SK-N-SH treated with all-trans-retinoic acid at 6 μM for 48 hours (cell line): ENCODE measurements at regions not wholly inside any gene's neighbourhood (a gene's known extent, or its start where the extent isn't known, plus 50 kb on each side); places are given as distances from the start of the nearest gene placed in this dataset.

Source experiments
- ATAC-seq: fragments of 200-7000 bp; cut with Tn5 transposase; 3 replicates; pipeline ENCODE4 v1.9.1; 2020; ENCODE audit warnings: mild to moderate bottlenecking, moderate library complexity
- ARNTL ChIP-seq: fragments of 450-650 bp; formaldehyde crosslinking; IDR thresholded peaks from 2 replicates; pipeline ENCODE4 v1.5.0; 2020; ENCODE audit warnings: low read depth, mild to moderate bottlenecking, moderate library complexity, borderline replicate concordance
- BACH2 ChIP-seq: fragments of 250-450 bp; sonication (Bioruptor Pico); IDR thresholded peaks from 2 replicates; pipeline ENCODE4 v1.9.0; 2021; ENCODE audit warnings: mild to moderate bottlenecking, borderline replicate concordance
- CSDC2 ChIP-seq: fragments of 250-450 bp; sonication (Bioruptor Pico); IDR thresholded peaks from 2 replicates; pipeline ENCODE4 v1.5.0; 2020; ENCODE audit warnings: mild to moderate bottlenecking, moderate library complexity
- CSRNP3 ChIP-seq: fragments of 250-450 bp; sonication (Bioruptor Pico); IDR thresholded peaks from 2 replicates; pipeline ENCODE4 v1.5.1; 2021; ENCODE audit warnings: mild to moderate bottlenecking, moderate library complexity
- ESRRG ChIP-seq: fragments of 250-450 bp; sonication (Bioruptor Pico); IDR thresholded peaks from 2 replicates; pipeline ENCODE4 v1.6.1; 2021; ENCODE audit warnings: mild to moderate bottlenecking
- GLIS3 ChIP-seq: fragments of 250-450 bp; sonication (Bioruptor Pico); IDR thresholded peaks from 2 replicates; pipeline ENCODE4 v1.5.0; 2020; ENCODE audit warnings: mild to moderate bottlenecking, moderate library complexity
- ISL1 ChIP-seq: fragments of 250-450 bp; sonication (Bioruptor Pico); IDR thresholded peaks from 2 replicates; pipeline ENCODE4 v2.1.2; 2022; ENCODE audit warnings: mild to moderate bottlenecking, moderate library complexity
- OSR1 ChIP-seq: fragments of 250-450 bp; sonication (Bioruptor Pico); IDR thresholded peaks from 2 replicates; pipeline ENCODE4 v1.8.0; 2022; ENCODE audit warnings: moderate library complexity, mild to moderate bottlenecking, inconsistent platforms
- PPARA ChIP-seq: fragments of 250-450 bp; sonication (Bioruptor Pico); IDR thresholded peaks from 2 replicates; pipeline ENCODE4 v1.5.0; 2020; ENCODE audit warnings: mild to moderate bottlenecking, borderline replicate concordance
- RARB ChIP-seq: fragments of 250-450 bp; sonication (Bioruptor Pico); IDR thresholded peaks from 2 replicates; pipeline ENCODE4 v1.8.0; 2021; ENCODE audit warnings: mild to moderate bottlenecking, moderate library complexity
- SNAI2 ChIP-seq: fragments of 250-450 bp; sonication (Bioruptor Pico); IDR thresholded peaks from 2 replicates; pipeline ENCODE4 v1.5.0; 2020; ENCODE audit warnings: mild to moderate bottlenecking, moderate library complexity
- TCF4 ChIP-seq: fragments of 250-450 bp; sonication (Bioruptor Pico); IDR thresholded peaks from 2 replicates; pipeline ENCODE4 v1.8.0; 2021; ENCODE audit warnings: mild to moderate bottlenecking, moderate library complexity, borderline replicate concordance
- TOX ChIP-seq: fragments of 250-450 bp; sonication (Bioruptor Pico); IDR thresholded peaks from 2 replicates; pipeline ENCODE4 v1.8.0; 2021; ENCODE audit warnings: mild to moderate bottlenecking, moderate library complexity, borderline replicate concordance
- TSHZ2 ChIP-seq: fragments of 250-450 bp; sonication (Bioruptor Pico); IDR thresholded peaks from 2 replicates; pipeline ENCODE4 v1.5.0; 2020; ENCODE audit warnings: mild to moderate bottlenecking, moderate library complexity
- ZC3H10 ChIP-seq: fragments of 250-450 bp; sonication (Bioruptor Pico); IDR thresholded peaks from 2 replicates; pipeline ENCODE4 v1.5.1; 2021; ENCODE audit warnings: mild to moderate bottlenecking, moderate library complexity
- ZFP30 ChIP-seq: fragments of 450-650 bp; formaldehyde crosslinking; IDR thresholded peaks from 2 replicates; pipeline ENCODE4 v1.5.0; 2022; ENCODE audit warnings: mild to moderate bottlenecking, moderate library complexity
- ZNF565 ChIP-seq: fragments of 450-650 bp; formaldehyde crosslinking; conservative IDR thresholded peaks from 2 replicates; pipeline ENCODE4 v1.5.0; 2020; ENCODE audit warnings: low read depth, mild to moderate bottlenecking, moderate library complexity
- ZNF70 ChIP-seq: fragments of 450-650 bp; formaldehyde crosslinking; IDR thresholded peaks from 2 replicates; pipeline ENCODE4 v1.5.0; 2020; ENCODE audit warnings: mild to moderate bottlenecking, moderate library complexity
- TF ChIP-seq, protein P1 (sequence below): fragments of 250-450 bp; sonication (Bioruptor Pico); IDR thresholded peaks from 2 replicates; pipeline ENCODE4 v1.5.1; 2020; ENCODE audit warnings: low read depth, mild to moderate bottlenecking, moderate library complexity
- TF ChIP-seq, protein P2 (sequence below): fragments of 250-450 bp; sonication (Bioruptor Pico); IDR thresholded peaks from 2 replicates; pipeline ENCODE4 v1.8.0; 2020; ENCODE audit warnings: mild to moderate bottlenecking, moderate library complexity, borderline replicate concordance

GRCh38 chr1:95451054-95451453 lies 217.0 kb downstream of the RWDD3 start:
- TF ChIP-seq CSRNP3 (CRISPR knock-in tag) = no peak
- no peak for TF ChIP-seq ZC3H10 (CRISPR knock-in tag)
- TF ChIP-seq OSR1 (CRISPR knock-in tag) = no peak
- ATAC-seq = no peak

- TF ChIP-seq OSR1 (CRISPR knock-in tag) (no peak), ZC3H10 (CRISPR knock-in tag) (no peak), ARNTL (CRISPR knock-in tag) (no peak), PPARA (CRISPR knock-in tag) (no peak)
- TF ChIP-seq, all 23 proteins: peak for 0
- no peak for ATAC-seq
Observed at GRCh38 chr1:95451904-95452303, 217.9 kb downstream of the RWDD3 start.

DNA sequence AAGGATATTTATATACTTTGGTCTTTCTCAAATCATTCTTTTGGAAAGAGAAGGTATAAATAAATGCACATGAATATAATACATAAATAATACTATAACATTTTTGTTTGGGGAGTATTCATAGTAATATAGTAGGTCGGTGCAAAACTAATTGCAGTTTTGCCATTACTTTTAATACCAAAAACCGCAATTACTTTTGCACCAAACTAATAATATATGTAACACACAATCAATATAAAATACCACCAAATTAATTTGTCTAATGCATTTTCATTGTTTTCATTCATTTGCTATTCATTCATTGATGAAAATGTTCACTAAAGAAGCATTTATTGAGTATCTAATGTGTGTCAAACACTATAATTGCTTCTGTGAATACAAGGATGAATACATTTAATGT lies 219.0 kb downstream of the RWDD3 start:
- no peak for ATAC-seq
- TF ChIP-seq SNAI2 (CRISPR knock-in tag) (no peak), ESRRG (CRISPR knock-in tag) (no peak), TCF4 (no peak)
- TF ChIP-seq, protein P1, sequence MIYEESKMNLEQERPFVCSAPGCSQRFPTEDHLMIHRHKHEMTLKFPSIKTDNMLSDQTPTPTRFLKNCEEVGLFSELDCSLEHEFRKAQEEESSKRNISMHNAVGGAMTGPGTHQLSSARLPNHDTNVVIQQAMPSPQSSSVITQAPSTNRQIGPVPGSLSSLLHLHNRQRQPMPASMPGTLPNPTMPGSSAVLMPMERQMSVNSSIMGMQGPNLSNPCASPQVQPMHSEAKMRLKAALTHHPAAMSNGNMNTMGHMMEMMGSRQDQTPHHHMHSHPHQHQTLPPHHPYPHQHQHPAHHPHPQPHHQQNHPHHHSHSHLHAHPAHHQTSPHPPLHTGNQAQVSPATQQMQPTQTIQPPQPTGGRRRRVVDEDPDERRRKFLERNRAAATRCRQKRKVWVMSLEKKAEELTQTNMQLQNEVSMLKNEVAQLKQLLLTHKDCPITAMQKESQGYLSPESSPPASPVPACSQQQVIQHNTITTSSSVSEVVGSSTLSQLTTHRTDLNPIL (CRISPR knock-in tag) = no peak

- TF ChIP-seq ZNF565 (CRISPR knock-in tag) = no peak
- TF ChIP-seq ESRRG (CRISPR knock-in tag) = no peak
- no peak for TF ChIP-seq ZFP30
- TF ChIP-seq SNAI2 (CRISPR knock-in tag) = no peak
- TF ChIP-seq, protein P2, sequence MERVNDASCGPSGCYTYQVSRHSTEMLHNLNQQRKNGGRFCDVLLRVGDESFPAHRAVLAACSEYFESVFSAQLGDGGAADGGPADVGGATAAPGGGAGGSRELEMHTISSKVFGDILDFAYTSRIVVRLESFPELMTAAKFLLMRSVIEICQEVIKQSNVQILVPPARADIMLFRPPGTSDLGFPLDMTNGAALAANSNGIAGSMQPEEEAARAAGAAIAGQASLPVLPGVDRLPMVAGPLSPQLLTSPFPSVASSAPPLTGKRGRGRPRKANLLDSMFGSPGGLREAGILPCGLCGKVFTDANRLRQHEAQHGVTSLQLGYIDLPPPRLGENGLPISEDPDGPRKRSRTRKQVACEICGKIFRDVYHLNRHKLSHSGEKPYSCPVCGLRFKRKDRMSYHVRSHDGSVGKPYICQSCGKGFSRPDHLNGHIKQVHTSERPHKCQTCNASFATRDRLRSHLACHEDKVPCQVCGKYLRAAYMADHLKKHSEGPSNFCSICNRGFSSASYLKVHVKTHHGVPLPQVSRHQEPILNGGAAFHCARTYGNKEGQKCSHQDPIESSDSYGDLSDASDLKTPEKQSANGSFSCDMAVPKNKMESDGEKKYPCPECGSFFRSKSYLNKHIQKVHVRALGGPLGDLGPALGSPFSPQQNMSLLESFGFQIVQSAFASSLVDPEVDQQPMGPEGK (CRISPR knock-in tag) = no peak
- no peak for TF ChIP-seq GLIS3
- TF ChIP-seq CSRNP3 (CRISPR knock-in tag) = no peak
- ATAC-seq = no peak
Observed at GRCh38 chr1:95467036-95467435, 233.0 kb downstream of the RWDD3 start.

- ATAC-seq = no peak
- TF ChIP-seq TOX (CRISPR knock-in tag) (no peak), CSRNP3 (CRISPR knock-in tag) (no peak), ISL1 (CRISPR knock-in tag) (no peak), SNAI2 (CRISPR knock-in tag) (no peak), ZC3H10 (CRISPR knock-in tag) (no peak), ARNTL (CRISPR knock-in tag) (no peak), OSR1 (CRISPR knock-in tag) (no peak), RARB (no peak), TCF4 (no peak), CSDC2 (CRISPR knock-in tag) (no peak), ZNF70 (CRISPR knock-in tag) (no peak), TSHZ2 (CRISPR knock-in tag) (no peak), PPARA (CRISPR knock-in tag) (no peak), BACH2 (CRISPR knock-in tag) (no peak)
- TF ChIP-seq, protein P1 (CRISPR knock-in tag) = no peak
Observed at GRCh38 chr1:95475686-95476457, 241.9 kb downstream of the RWDD3 start.
